ENCODE measurements at regions not wholly inside any gene's neighbourhood (a gene's known extent, or its start where the extent isn't known, plus 50 kb on each side); places are given as distances from the start of the nearest gene placed in this dataset.

- Histone ChIP-seq H3K27me3 (ENCODE audit: control insufficient read depth in 4 of 4, insufficient read depth in 4 of 4, low read length in 3 of 4) (no peaks in the 10 kb centered on the region), H3K9ac (ENCODE audit: low read depth in 1 of 2, low read length in 2 of 2) (no peak overlapping the region), H3K36me3 (ENCODE audit: control insufficient read depth in 4 of 4, insufficient read depth in 3 of 4, low read depth in 1 of 4, low read length in 3 of 4) (no peaks in the 10 kb centered on the region), H3K9me3 (ENCODE audit: control insufficient read depth in 4 of 4, low read length in 3 of 4) (no peaks in the 10 kb centered on the region), H3K27ac (ENCODE audit: low read depth in 1 of 2, low read length in 2 of 2) (no peak overlapping the region), H3K4me1 (ENCODE audit: control insufficient read depth in 4 of 4, insufficient read depth in 4 of 4, low read length in 3 of 4) (no peaks in the 10 kb centered on the region), H3K4me3 (ENCODE audit: low read depth in 1 of 3, low read length in 3 of 3) (no peak overlapping the region)
- WGBS: 95% methylated on average over 1 of the region's 1 CpG
- no peak for DNase-seq (ENCODE audit: low spot score)
- TF ChIP-seq EGR1 (IDR thresholded peaks at IDR 0.05; ENCODE audit: low read depth in 2 of 2): no peak
- TF ChIP-seq NR2F2 (IDR thresholded peaks at IDR 0.05): no peak
- no peak for TF ChIP-seq FOXA2 (IDR thresholded peaks at IDR 0.05)
- TF ChIP-seq ZBTB33 (IDR thresholded peaks at IDR 0.05): no peak
Observed at GRCh38 chr5:125720721-125721120, 702.5 kb upstream of the GRAMD2B start.

- no peak overlapping the region for H3K9ac ChIP-seq (ENCODE audit: low read depth in 1 of 2, low read length in 2 of 2)
- H3K9me3 ChIP-seq (ENCODE audit: control insufficient read depth in 4 of 4, low read length in 3 of 4): no peaks in the 10 kb centered on the region
- no peak overlapping the region for H3K27ac ChIP-seq (ENCODE audit: low read depth in 1 of 2, low read length in 2 of 2)
- H3K36me3 ChIP-seq (ENCODE audit: control insufficient read depth in 4 of 4, insufficient read depth in 3 of 4, low read depth in 1 of 4, low read length in 3 of 4): no peaks in the 10 kb centered on the region
- no peak for DNase-seq (ENCODE audit: low spot score)
- H3K4me1 ChIP-seq (ENCODE audit: control insufficient read depth in 4 of 4, insufficient read depth in 4 of 4, low read length in 3 of 4): no peaks in the 10 kb centered on the region
- no peak for TF ChIP-seq FOXA1 (IDR thresholded peaks at IDR 0.05)
- no peak for TF ChIP-seq FOXA2 (IDR thresholded peaks at IDR 0.05)
- no peak for TF ChIP-seq HNF4G (IDR thresholded peaks at IDR 0.05)
- TF ChIP-seq RAD21 (IDR thresholded peaks at IDR 0.05): no peak
- no peak for TF ChIP-seq NR2F2 (IDR thresholded peaks at IDR 0.05)
- no peak for TF ChIP-seq YY1 (IDR thresholded peaks at IDR 0.05)
- no peak for TF ChIP-seq ATF3 (IDR thresholded peaks at IDR 0.05)
- TF ChIP-seq REST (IDR thresholded peaks at IDR 0.05): no peak
- no peak for TF ChIP-seq EGR1 (IDR thresholded peaks at IDR 0.05; ENCODE audit: low read depth in 2 of 2)
- no peaks in the 10 kb centered on the region for H3K27me3 ChIP-seq (ENCODE audit: control insufficient read depth in 4 of 4, insufficient read depth in 4 of 4, low read length in 3 of 4)
- no peak overlapping the region for H3K4me3 ChIP-seq (ENCODE audit: low read depth in 1 of 3, low read length in 3 of 3)
- WGBS: 85% methylated on average over 1 of the region's 1 CpG
Observed at GRCh38 chr5:125722550-125722949, 700.7 kb upstream of the GRAMD2B start.

GRCh38 chr5:125725691-125726090, 697.5 kb upstream of the GRAMD2B start:
- 80% methylated on average over 4 of the region's 4 CpGs for WGBS
- no peak for DNase-seq (ENCODE audit: low spot score)
- Histone ChIP-seq H3K9ac (ENCODE audit: low read depth in 1 of 2, low read length in 2 of 2) (no peak overlapping the region), H3K9me3 (ENCODE audit: control insufficient read depth in 4 of 4, low read length in 3 of 4) (peaks cover 0 to 2% (median 0%) of the 10 kb centered on the region in 4 donors), H3K27me3 (ENCODE audit: control insufficient read depth in 4 of 4, insufficient read depth in 4 of 4, low read length in 3 of 4) (no peaks in the 10 kb centered on the region), H3K36me3 (ENCODE audit: control insufficient read depth in 4 of 4, insufficient read depth in 3 of 4, low read depth in 1 of 4, low read length in 3 of 4) (no peaks in the 10 kb centered on the region), H3K27ac (ENCODE audit: low read depth in 1 of 2, low read length in 2 of 2) (no peak overlapping the region), H3K4me3 (ENCODE audit: low read depth in 1 of 3, low read length in 3 of 3) (no peak overlapping the region), H3K4me1 (ENCODE audit: control insufficient read depth in 4 of 4, insufficient read depth in 4 of 4, low read length in 3 of 4) (no peaks in the 10 kb centered on the region)
- TF ChIP-seq TAF1 (conservative IDR thresholded peaks at IDR 0.05): no peak
- no peak for TF ChIP-seq FOXA1 (IDR thresholded peaks at IDR 0.05)
- TF ChIP-seq JUND (IDR thresholded peaks at IDR 0.05): no peak
- TF ChIP-seq MAX (IDR thresholded peaks at IDR 0.05): no peak
- no peak for TF ChIP-seq YY1 (IDR thresholded peaks at IDR 0.05)

Measured in liver (tissue), 7 donors.